ENCODE measurements at regions not wholly inside any gene's neighbourhood (a gene's known extent, or its start where the extent isn't known, plus 50 kb on each side); places are given as distances from the start of the nearest gene placed in this dataset.

- TF ChIP-seq CREB1 (IDR thresholded peaks at IDR 0.05; ENCODE audit: low read depth), result no peak
- TF ChIP-seq NFIC (IDR thresholded peaks at IDR 0.05), result no peak
- TF ChIP-seq TEAD4 (IDR thresholded peaks at IDR 0.05), result no peak
- no peak for TF ChIP-seq TAF1 (IDR thresholded peaks at IDR 0.05; ENCODE audit: low read depth)
- no peak for TF ChIP-seq MAX (IDR thresholded peaks at IDR 0.05)
- no peak for TF ChIP-seq RAD21 (IDR thresholded peaks at IDR 0.05; ENCODE audit: low read depth)
- no peak for TF ChIP-seq YY1 (IDR thresholded peaks at IDR 0.05; ENCODE audit: low read depth)
- TF ChIP-seq EP300 (IDR thresholded peaks at IDR 0.05; ENCODE audit: borderline replicate concordance), result no peak
These were observed 71.7 kb upstream of the ZNRF2 start for GRCh38 chr7:30212701-30213111.

GRCh38 chr7:30213637-30214036, 70.8 kb upstream of the ZNRF2 start:
- no peak for TF ChIP-seq TCF12 (IDR thresholded peaks at IDR 0.05; ENCODE audit: low read depth)
- no peak for TF ChIP-seq RAD21 (IDR thresholded peaks at IDR 0.05; ENCODE audit: low read depth)
- TF ChIP-seq CEBPB (IDR thresholded peaks at IDR 0.05), result no peak
- TF ChIP-seq TAF1 (IDR thresholded peaks at IDR 0.05; ENCODE audit: low read depth), result no peak
- no peak for TF ChIP-seq EGR1 (IDR thresholded peaks at IDR 0.05)
- TF ChIP-seq REST (IDR thresholded peaks at IDR 0.05; ENCODE audit: low read depth), result no peak
- TF ChIP-seq FOXM1 (IDR thresholded peaks at IDR 0.05; ENCODE audit: borderline replicate concordance, low read depth), result no peak
- no peak for TF ChIP-seq EP300 (IDR thresholded peaks at IDR 0.05; ENCODE audit: borderline replicate concordance)
- TF ChIP-seq YY1 (IDR thresholded peaks at IDR 0.05; ENCODE audit: low read depth), result no peak
- TF ChIP-seq CREB1 (IDR thresholded peaks at IDR 0.05; ENCODE audit: low read depth), result no peak
- TF ChIP-seq ZBTB7A (IDR thresholded peaks at IDR 0.05; ENCODE audit: low read depth), result no peak

GRCh38 chr7:30214651-30215137, 69.7 kb upstream of the ZNRF2 start:
- no peak for TF ChIP-seq ZBTB7A (IDR thresholded peaks at IDR 0.05; ENCODE audit: low read depth)
- no peak for TF ChIP-seq FOXM1 (IDR thresholded peaks at IDR 0.05; ENCODE audit: borderline replicate concordance, low read depth)
- TF ChIP-seq YY1 (IDR thresholded peaks at IDR 0.05; ENCODE audit: low read depth), result no peak
- no peak for TF ChIP-seq EP300 (IDR thresholded peaks at IDR 0.05; ENCODE audit: borderline replicate concordance)
- no peak for TF ChIP-seq NFIC (IDR thresholded peaks at IDR 0.05)
- TF ChIP-seq MAX (IDR thresholded peaks at IDR 0.05), result no peak
- no peak for TF ChIP-seq RAD21 (IDR thresholded peaks at IDR 0.05; ENCODE audit: low read depth)
- TF ChIP-seq CREB1 (IDR thresholded peaks at IDR 0.05; ENCODE audit: low read depth), result no peak
- no peak for TF ChIP-seq TCF12 (IDR thresholded peaks at IDR 0.05; ENCODE audit: low read depth)
- TF ChIP-seq TAF1 (IDR thresholded peaks at IDR 0.05; ENCODE audit: low read depth), result no peak
- TF ChIP-seq REST (IDR thresholded peaks at IDR 0.05; ENCODE audit: low read depth), result no peak
- TF ChIP-seq EGR1 (IDR thresholded peaks at IDR 0.05), result no peak

GRCh38 chr7:30221764-30222163, 62.6 kb upstream of the ZNRF2 start:
- TF ChIP-seq RAD21 (IDR thresholded peaks at IDR 0.05; ENCODE audit: low read depth), result no peak
- no peak for TF ChIP-seq EP300 (IDR thresholded peaks at IDR 0.05; ENCODE audit: borderline replicate concordance)

GRCh38 chr7:30222515-30223215, 61.7 kb upstream of the ZNRF2 start:
- TF ChIP-seq REST (IDR thresholded peaks at IDR 0.05; ENCODE audit: low read depth) (no peak), YY1 (IDR thresholded peaks at IDR 0.05; ENCODE audit: low read depth) (no peak), CREB1 (IDR thresholded peaks at IDR 0.05; ENCODE audit: low read depth) (no peak), TEAD4 (IDR thresholded peaks at IDR 0.05) (no peak), TCF12 (IDR thresholded peaks at IDR 0.05; ENCODE audit: low read depth) (no peak), EGR1 (IDR thresholded peaks at IDR 0.05) (no peak), EP300 (IDR thresholded peaks at IDR 0.05; ENCODE audit: borderline replicate concordance) (no peak), NFIC (IDR thresholded peaks at IDR 0.05) (no peak), TAF1 (IDR thresholded peaks at IDR 0.05; ENCODE audit: low read depth) (no peak), ZBTB7A (IDR thresholded peaks at IDR 0.05; ENCODE audit: low read depth) (no peak), FOXM1 (IDR thresholded peaks at IDR 0.05; ENCODE audit: borderline replicate concordance, low read depth) (no peak), CEBPB (IDR thresholded peaks at IDR 0.05) (no peak), MAX (IDR thresholded peaks at IDR 0.05) (no peak), USF1 (IDR thresholded peaks at IDR 0.05) (no peak), RAD21 (IDR thresholded peaks at IDR 0.05; ENCODE audit: low read depth) (no peak)
